CD14-positive monocyte (primary cell): ENCODE measurements at regions not wholly inside any gene's neighbourhood (a gene's known extent, or its start where the extent isn't known, plus 50 kb on each side); places are given as distances from the start of the nearest gene placed in this dataset.

Experiments used
- DNase-seq, 3 donors: peaks; one replicate each; pipeline ENCODE4 v3.0.0-alpha.2; 2011 to 2022
- H2AFZ ChIP-seq: 2 replicates; pipeline ENCODE4 v1.6.0; 2012; ENCODE audit warnings: mild to moderate bottlenecking, low read depth, low read length, inconsistent platforms; ENCODE audit not compliant: insufficient read depth, poor library complexity, severe bottlenecking
- H3K27ac ChIP-seq, 2 donors: 1 replicate in 1 of 2; 2 replicates in 1 of 2; pipeline ENCODE4 v1.5.1; 2012 to 2013; ENCODE audit warnings: low read length in 2 of 2, control low read depth in 1 of 2, inconsistent platforms in 1 of 2, low read depth in 1 of 2, mild to moderate bottlenecking in 1 of 2
- H3K27me3 ChIP-seq, 2 donors: one replicate each; pipeline versions ENCODE4 v1.6.0 to v1.6.1; 2011 to 2013; ENCODE audit warnings: low read length in 2 of 2; ENCODE audit not compliant: control insufficient read depth in 2 of 2, insufficient read depth in 2 of 2
- H3K36me3 ChIP-seq, 2 donors: replicated peaks in 1 of 2; 1 replicate in 1 of 2; 2 replicates in 1 of 2; pipeline versions ENCODE4 v1.5.1 to v1.6.1; 2012 to 2013; ENCODE audit warnings: low read length in 2 of 2, control low read depth in 1 of 2, inconsistent platforms in 1 of 2, mild to moderate bottlenecking in 1 of 2; ENCODE audit not compliant: insufficient read depth in 2 of 2, control insufficient read depth in 1 of 2
- H3K4me1 ChIP-seq, 2 donors: 1 replicate in 1 of 2; 2 replicates in 1 of 2; pipeline versions ENCODE4 v1.5.1 to v1.6.1; 2012 to 2013; ENCODE audit warnings: low read length in 2 of 2, control low read depth in 1 of 2, inconsistent platforms in 1 of 2, mild to moderate bottlenecking in 1 of 2, moderate library complexity in 1 of 2; ENCODE audit not compliant: insufficient read depth in 2 of 2, control insufficient read depth in 1 of 2
- H3K4me2 ChIP-seq: replicated peaks from 2 replicates; pipeline ENCODE3; 2012; ENCODE audit warnings: low read length, moderate library complexity, mild to moderate bottlenecking; ENCODE audit not compliant: poor library complexity, severe bottlenecking; ENCODE audit errors: extremely low read depth
- H3K4me3 ChIP-seq, 3 experiments: fragments of 200-600 bp in 1 of 3; sonication (generic) in 1 of 3; replicated peaks in 1 of 3; 1 replicate in 2 of 3; 2 replicates in 1 of 3; pipeline ENCODE4 v1.5.1; 2011 to 2013; ENCODE audit warnings: low read length in 3 of 3, mild to moderate bottlenecking in 3 of 3, control low read depth in 2 of 3, low read depth in 2 of 3, inconsistent platforms in 1 of 3, moderate library complexity in 1 of 3
- H3K79me2 ChIP-seq: 2 replicates; pipeline ENCODE4 v1.6.0; 2012; ENCODE audit warnings: mild to moderate bottlenecking, control low read depth, inconsistent platforms, low read length, moderate library complexity; ENCODE audit not compliant: insufficient read depth
- H3K9ac ChIP-seq: 2 replicates; pipeline ENCODE4 v1.6.0; 2017; ENCODE audit warnings: low read length, mild to moderate bottlenecking; ENCODE audit not compliant: insufficient read depth, poor library complexity, severe bottlenecking
- H3K9me3 ChIP-seq, 2 donors: replicated peaks in 1 of 2; 1 replicate in 1 of 2; 2 replicates in 1 of 2; pipeline versions ENCODE4 v1.5.1 to v1.6.1; 2012 to 2013; ENCODE audit warnings: low read length in 2 of 2, control low read depth in 1 of 2; ENCODE audit not compliant: control insufficient read depth in 1 of 2, insufficient read depth in 1 of 2
- H4K20me1 ChIP-seq: 2 replicates; pipeline ENCODE4 v1.6.0; 2012; ENCODE audit warnings: mild to moderate bottlenecking, low read length, control low read depth, moderate library complexity; ENCODE audit not compliant: insufficient read depth
- H3K27ac Mint-ChIP-seq, 7 donors: one replicate each; pipeline ENCODE4 v1.8.0; 2020; ENCODE audit warnings: mild to moderate bottlenecking in 7 of 7, mixed read lengths in 7 of 7, moderate library complexity in 6 of 7, inconsistent platforms in 2 of 7
- H3K27me3 Mint-ChIP-seq, 3 donors: one replicate each; pipeline ENCODE4 v1.8.0; 2021 to 2022; ENCODE audit warnings: low read depth in 3 of 3, mild to moderate bottlenecking in 3 of 3, mixed read lengths in 3 of 3, moderate library complexity in 3 of 3, inconsistent platforms in 1 of 3
- H3K36me3 Mint-ChIP-seq, 2 donors: one replicate each; pipeline ENCODE4 v1.8.0; 2020; ENCODE audit warnings: mixed read lengths in 2 of 2, inconsistent platforms in 1 of 2, mild to moderate bottlenecking in 1 of 2
- H3K4me1 Mint-ChIP-seq: one replicate; pipeline ENCODE4 v1.8.0; 2020; ENCODE audit warnings: mild to moderate bottlenecking, mixed read lengths
- H3K4me3 Mint-ChIP-seq, 2 donors: one replicate each; pipeline ENCODE4 v1.8.0; 2020; ENCODE audit warnings: mild to moderate bottlenecking in 2 of 2, mixed read lengths in 2 of 2, moderate library complexity in 1 of 2
- H3K9me3 Mint-ChIP-seq, 7 donors: one replicate each; pipeline ENCODE4 v1.8.0; 2020 to 2022; ENCODE audit warnings: mixed read lengths in 7 of 7, mild to moderate bottlenecking in 6 of 7, moderate library complexity in 6 of 7, inconsistent platforms in 2 of 7
- WGBS: methylation state at CpG from one replicate; pipeline ENCODE4 v1.1.5; 2013; ENCODE audit warnings: missing lambda C conversion rate; ENCODE audit not compliant: insufficient coverage; 5-methylcytosine and 5-hydroxymethylcytosine counted together
- intact Hi-C, 2 donors: fragments of 100-400 bp; cut with micrococcal nuclease; formaldehyde crosslinking; loops; one replicate each; pipeline versions ENCODE4 v1.15.0 to v1.15.1; 2023
- TF ChIP-seq, protein P1 (sequence below): fragments of 200-600 bp; IDR thresholded peaks from one replicate; pipeline ENCODE4 v1.8.0; 2022; ENCODE audit warnings: antibody characterized with exemption, mild to moderate bottlenecking

GRCh38 chr2:13968811-13969210 lies 663.7 kb upstream of the LRATD1 start:
- H4K20me1 ChIP-seq = no peaks in the 10 kb centered on the region
- peaks cover 3 to 11% (median 7%) of the 10 kb centered on the region in 7 donors for H3K9me3 Mint-ChIP-seq
- H3K27me3 Mint-ChIP-seq = no peaks in the 10 kb centered on the region
- DNase-seq = no peak
- H3K4me2 ChIP-seq = no peak overlapping the region
- H3K4me1 ChIP-seq = no peaks in the 10 kb centered on the region
- intact Hi-C loops = no loop called here
- H3K27ac Mint-ChIP-seq = no peak overlapping the region
- H3K9me3 ChIP-seq = peaks cover 13 to 17% of the 10 kb centered on the region in 2 donors
- no peak overlapping the region for H2AFZ ChIP-seq
- no peak overlapping the region for H3K4me3 ChIP-seq
- H3K9ac ChIP-seq = no peak overlapping the region
- H3K79me2 ChIP-seq = no peaks in the 10 kb centered on the region
- no peak overlapping the region for H3K27ac ChIP-seq
- no peak overlapping the region for H3K4me3 Mint-ChIP-seq
- H3K27me3 ChIP-seq = no peaks in the 10 kb centered on the region
- no peaks in the 10 kb centered on the region for H3K36me3 ChIP-seq
- H3K4me1 Mint-ChIP-seq = no peaks in the 10 kb centered on the region
- H3K36me3 Mint-ChIP-seq = no peaks in the 10 kb centered on the region
- TF ChIP-seq, protein P1, sequence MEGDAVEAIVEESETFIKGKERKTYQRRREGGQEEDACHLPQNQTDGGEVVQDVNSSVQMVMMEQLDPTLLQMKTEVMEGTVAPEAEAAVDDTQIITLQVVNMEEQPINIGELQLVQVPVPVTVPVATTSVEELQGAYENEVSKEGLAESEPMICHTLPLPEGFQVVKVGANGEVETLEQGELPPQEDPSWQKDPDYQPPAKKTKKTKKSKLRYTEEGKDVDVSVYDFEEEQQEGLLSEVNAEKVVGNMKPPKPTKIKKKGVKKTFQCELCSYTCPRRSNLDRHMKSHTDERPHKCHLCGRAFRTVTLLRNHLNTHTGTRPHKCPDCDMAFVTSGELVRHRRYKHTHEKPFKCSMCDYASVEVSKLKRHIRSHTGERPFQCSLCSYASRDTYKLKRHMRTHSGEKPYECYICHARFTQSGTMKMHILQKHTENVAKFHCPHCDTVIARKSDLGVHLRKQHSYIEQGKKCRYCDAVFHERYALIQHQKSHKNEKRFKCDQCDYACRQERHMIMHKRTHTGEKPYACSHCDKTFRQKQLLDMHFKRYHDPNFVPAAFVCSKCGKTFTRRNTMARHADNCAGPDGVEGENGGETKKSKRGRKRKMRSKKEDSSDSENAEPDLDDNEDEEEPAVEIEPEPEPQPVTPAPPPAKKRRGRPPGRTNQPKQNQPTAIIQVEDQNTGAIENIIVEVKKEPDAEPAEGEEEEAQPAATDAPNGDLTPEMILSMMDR = no peak
- 86% methylated on average over 1 of the region's 2 CpGs for WGBS

DNA sequence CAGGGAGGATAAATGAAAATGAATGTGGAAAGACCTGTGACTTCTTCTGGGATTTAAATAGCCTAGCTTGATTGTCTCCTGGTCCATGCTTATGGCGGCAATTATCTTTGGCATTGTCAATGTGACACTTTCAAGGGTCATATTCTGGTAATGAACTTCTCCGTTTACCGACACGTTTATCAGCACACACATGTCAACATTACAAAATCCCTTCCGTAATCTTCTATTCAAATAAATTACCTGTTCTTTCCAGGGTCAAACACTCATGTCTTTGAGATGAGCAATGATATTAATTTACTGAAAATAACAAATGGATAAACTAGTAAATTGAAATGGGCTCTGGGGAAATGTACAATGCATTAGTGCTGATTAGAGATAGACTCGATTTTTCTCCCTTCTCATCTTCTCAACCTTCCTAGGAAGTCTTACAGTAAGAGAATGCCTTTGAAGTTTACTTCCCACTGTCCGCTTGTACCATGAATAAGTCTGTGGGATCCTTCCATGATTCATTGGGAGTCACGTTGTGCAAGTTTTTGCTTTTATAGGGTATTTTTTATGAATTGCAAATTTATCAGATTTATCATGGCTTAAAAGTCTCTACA lies 646.3 kb upstream of the LRATD1 start:
- H3K4me3 Mint-ChIP-seq = no peak overlapping the region
- 100% methylated on average over 1 of the region's 8 CpGs for WGBS

More for the DNA sequence above, 646.3 kb upstream of the LRATD1 start:
- Histone ChIP-seq H3K36me3 (no peaks in the 10 kb centered on the region), H3K27me3 (no peaks in the 10 kb centered on the region), H3K4me1 (no peaks in the 10 kb centered on the region), H4K20me1 (no peaks in the 10 kb centered on the region), H3K9me3 (peaks cover 8% of the 10 kb centered on the region in 2 donors), H2AFZ (no peak overlapping the region), H3K4me2 (no peak overlapping the region), H3K79me2 (no peaks in the 10 kb centered on the region), H3K27ac (no peak overlapping the region), H3K9ac (no peak overlapping the region), H3K4me3 (no peak overlapping the region)
- DNase-seq = no peak
- H3K4me1 Mint-ChIP-seq = no peaks in the 10 kb centered on the region
- H3K27me3 Mint-ChIP-seq = no peaks in the 10 kb centered on the region
- H3K9me3 Mint-ChIP-seq = peaks cover under 1 to 12% (median 4%) of the 10 kb centered on the region in 7 donors
- intact Hi-C loops = no loop called here
- H3K27ac Mint-ChIP-seq = no peak overlapping the region
- H3K36me3 Mint-ChIP-seq = no peaks in the 10 kb centered on the region
- TF ChIP-seq, protein P1 = no peak
